GM12865 (cell line): ENCODE measurements at regions not wholly inside any gene's neighbourhood (a gene's known extent, or its start where the extent isn't known, plus 50 kb on each side); places are given as distances from the start of the nearest gene placed in this dataset.
"Not testable (repeated sequence)": the region's sequence is repeated elsewhere in the genome, so short reads cannot be mapped to it uniquely, and the experiment has no call there.

Experiments used
- DNase-seq: peaks from one replicate; pipeline ENCODE4 v3.0.0; 2010; ENCODE audit warnings: low read depth
- H3K4me3 ChIP-seq: 2 replicates; pipeline ENCODE4 v1.5.1; 2011; ENCODE audit warnings: mild to moderate bottlenecking, low read depth, low read length, control low read depth
- TF ChIP-seq, protein P1 (sequence below): IDR thresholded peaks from 2 replicates; pipeline ENCODE4 v1.5.1; 2011; ENCODE audit warnings: low read length, control low read depth, low read depth, inconsistent platforms; ENCODE audit not compliant: insufficient read depth; ENCODE audit errors: missing control alignments

DNA sequence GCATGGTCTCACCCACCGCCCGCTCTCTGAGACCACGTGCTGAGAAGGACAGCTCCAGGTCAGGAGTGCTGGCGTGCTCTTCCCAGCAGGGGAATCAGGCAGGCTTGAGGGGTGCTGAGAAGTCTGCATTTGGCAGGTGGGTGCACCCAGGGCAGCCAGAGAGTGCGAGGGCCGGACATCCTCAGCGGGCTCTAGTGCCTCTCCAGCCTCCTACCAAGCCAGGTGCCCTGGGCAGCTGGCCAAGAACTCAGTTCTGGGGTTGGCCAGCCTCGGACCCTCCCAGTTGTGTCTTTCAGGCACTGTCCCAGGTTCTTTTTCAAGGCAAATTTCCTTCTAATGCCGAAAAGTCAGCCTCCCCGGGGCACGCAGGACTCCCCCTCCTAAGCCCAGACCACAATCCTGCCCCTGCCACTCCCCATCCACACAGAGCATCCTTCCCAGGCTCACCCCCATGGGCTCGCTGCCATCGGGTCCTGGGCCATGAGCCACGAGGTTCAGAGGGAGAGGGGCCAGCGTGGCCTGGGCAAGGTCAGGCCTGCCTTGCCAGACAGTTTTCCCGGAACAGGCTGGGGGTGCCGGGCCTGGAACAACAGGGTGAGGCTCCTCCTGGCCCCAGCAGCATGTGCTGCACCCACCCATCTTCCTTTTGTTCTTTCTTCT lies 52.2 kb upstream of the GPC1 start:
- no peak overlapping the region for H3K4me3 ChIP-seq
- TF ChIP-seq, protein P1, sequence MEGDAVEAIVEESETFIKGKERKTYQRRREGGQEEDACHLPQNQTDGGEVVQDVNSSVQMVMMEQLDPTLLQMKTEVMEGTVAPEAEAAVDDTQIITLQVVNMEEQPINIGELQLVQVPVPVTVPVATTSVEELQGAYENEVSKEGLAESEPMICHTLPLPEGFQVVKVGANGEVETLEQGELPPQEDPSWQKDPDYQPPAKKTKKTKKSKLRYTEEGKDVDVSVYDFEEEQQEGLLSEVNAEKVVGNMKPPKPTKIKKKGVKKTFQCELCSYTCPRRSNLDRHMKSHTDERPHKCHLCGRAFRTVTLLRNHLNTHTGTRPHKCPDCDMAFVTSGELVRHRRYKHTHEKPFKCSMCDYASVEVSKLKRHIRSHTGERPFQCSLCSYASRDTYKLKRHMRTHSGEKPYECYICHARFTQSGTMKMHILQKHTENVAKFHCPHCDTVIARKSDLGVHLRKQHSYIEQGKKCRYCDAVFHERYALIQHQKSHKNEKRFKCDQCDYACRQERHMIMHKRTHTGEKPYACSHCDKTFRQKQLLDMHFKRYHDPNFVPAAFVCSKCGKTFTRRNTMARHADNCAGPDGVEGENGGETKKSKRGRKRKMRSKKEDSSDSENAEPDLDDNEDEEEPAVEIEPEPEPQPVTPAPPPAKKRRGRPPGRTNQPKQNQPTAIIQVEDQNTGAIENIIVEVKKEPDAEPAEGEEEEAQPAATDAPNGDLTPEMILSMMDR = no peak
- DNase-seq = no peak

DNA sequence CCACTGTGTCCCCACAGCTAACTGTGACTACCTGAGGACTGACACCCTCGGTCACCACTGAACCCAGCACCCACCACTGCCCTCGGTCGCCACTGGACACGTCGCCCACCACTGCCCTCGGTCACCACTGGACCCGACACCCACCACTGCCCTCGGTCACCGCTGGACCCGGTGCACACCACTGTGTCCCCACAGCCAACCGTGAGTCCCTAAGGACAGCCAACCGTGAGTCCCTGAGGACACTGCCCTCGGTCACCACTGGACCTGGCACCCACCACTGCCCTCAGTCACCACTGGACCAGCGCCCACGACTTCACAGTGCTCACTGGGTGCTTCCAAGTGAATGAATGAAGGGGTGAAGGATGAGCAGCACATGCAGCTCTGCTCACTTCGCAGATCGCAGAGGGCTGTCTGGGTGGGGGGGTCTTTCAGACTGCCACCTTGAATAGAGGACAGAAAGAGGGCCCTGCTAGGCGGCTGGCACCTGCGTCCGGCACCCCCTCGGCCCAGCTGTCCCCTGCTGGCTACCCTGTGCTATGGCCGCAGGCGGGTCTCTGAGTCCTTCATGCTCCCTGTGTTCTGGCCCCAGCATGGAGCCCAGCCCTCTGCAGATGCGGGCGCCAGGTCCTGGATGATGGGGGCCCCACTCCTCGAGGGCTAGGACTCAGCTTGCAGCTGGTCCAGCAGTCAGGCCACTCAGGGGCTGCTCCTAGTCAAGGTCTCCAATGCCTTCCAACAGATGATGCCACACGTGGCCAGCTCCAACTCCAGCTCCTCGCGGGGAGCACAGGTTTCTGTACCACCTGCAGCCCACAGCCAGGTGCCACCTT lies 51.4 kb upstream of the GPC1 start:
- DNase-seq = no peak
- no peak overlapping the region for H3K4me3 ChIP-seq
- TF ChIP-seq, protein P1 = no peak

DNA sequence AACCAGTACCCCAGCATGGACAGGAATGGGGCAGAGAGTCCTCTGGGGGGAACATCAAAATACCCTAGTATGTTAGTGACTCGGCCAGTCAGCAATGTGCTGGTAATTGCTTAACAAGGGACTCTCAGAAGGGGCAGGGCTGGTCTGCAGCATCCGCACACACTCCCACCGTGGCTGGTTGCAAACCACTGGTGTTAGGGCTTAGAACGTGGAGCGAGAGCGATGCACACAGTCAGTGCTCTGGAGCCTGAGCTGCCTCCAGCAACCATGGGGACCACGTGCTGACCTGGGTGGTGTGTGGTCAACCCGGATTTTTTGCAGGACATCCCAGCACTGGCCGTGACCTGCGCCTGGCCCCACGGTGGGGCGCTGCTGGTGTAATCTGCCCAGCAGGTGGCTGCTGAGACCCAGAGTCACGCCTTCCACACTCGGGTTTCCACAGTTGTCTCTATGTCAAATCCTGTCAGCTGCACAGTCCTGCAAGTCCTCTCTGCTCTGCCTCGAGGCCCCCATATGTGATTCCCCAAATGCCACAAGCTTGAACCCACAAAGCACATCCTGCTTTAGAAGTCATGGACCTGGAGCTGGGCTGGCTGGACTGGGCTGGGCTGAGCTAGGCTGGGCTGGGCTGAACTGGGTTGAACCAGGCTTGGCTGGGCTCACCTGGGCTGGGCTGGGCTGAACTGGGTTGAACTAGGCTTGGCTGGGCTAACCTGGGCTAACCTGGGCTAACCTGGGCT lies 50.6 kb upstream of the GPC1 start:
- H3K4me3 ChIP-seq = no peak overlapping the region
- TF ChIP-seq, protein P1 = no peak
- no peak for DNase-seq

DNA sequence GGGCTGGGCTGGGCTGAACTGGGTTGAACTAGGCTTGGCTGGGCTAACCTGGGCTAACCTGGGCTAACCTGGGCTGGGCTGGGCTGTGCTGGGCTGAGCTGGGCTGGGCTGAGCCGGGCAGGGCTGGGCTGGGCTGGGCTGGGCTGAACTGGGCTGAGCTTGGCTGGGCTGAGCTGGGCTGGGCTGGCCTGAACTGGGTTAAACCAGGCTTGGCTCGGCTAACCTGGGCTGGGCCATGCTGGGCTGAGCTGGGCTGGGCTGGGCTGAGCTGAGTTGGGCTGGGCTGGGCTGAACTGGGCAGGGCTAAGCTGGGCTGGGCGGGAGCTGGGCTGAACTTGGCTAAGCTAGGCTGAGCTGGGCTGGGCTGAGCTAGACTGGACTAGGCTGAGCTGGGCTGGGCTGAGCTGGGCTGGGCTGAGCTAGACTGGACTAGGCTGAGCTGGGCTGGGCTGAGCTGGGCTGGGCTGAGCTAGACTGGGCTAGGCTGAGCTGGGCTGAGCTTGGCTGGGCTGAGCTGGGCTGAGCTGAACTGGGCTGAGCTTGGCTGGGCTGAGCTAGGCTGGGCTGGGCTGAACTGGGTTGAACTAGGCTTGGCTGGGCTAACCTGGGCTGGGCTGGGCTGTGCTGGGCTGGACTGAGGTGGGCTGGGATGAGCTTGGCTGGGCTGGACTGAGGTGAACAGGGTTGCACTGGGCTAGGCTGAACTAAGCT lies 49.9 kb upstream of the GPC1 start:
- not testable (repeated sequence) for DNase-seq, H3K4me3 ChIP-seq
